ENCODE measurements at regions not wholly inside any gene's neighbourhood (a gene's known extent, or its start where the extent isn't known, plus 50 kb on each side); places are given as distances from the start of the nearest gene placed in this dataset.

- no peak for TF ChIP-seq CTCF (IDR thresholded peaks at IDR 0.05; ENCODE audit: insufficient read depth, low read length)
- TF ChIP-seq POLR2AphosphoS5 (IDR thresholded peaks at IDR 0.05; ENCODE audit: low read depth): no peak
- no peak for TF ChIP-seq GABPA (IDR thresholded peaks at IDR 0.05; ENCODE audit: low read depth)
These were observed 182.9 kb upstream of the DPYD start for GRCh38 chr1:98103617-98104285.
